NCI-H2081 treated with DMSO at 0.1 percent for 48 hours (cell line): ENCODE measurements at regions not wholly inside any gene's neighbourhood (a gene's known extent, or its start where the extent isn't known, plus 50 kb on each side); places are given as distances from the start of the nearest gene placed in this dataset.

ENCODE experiments used
- DNase-seq: peaks from one replicate; lab custom pipeline; 2025; lab: John Stamatoyannopoulos, UW

DNA sequence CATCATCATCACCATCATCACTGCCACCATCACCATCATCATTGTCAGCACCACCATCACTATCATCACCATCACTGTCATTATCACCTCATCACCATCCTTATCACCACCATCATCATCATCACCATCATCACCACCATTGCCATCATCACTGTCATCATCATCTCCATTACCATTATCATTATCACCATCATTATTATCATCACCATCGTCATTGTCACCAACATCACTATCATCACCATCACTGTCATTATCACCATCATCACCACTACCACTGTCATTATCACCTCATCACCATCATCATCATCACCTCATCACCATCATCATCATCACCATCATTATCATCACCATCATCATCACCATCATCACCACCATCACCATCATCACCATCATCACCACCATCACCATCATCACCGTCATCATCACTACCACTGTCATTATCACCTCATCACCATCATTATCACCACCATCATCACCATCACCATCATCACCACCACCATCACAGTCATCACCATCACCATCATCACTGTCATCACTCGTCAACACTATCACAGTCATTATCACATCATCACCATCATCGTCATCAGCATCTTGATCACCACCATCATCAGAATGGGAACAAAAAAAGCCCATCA lies 191.1 kb downstream of the TTLL2 start:
- no peak for DNase-seq

DNA sequence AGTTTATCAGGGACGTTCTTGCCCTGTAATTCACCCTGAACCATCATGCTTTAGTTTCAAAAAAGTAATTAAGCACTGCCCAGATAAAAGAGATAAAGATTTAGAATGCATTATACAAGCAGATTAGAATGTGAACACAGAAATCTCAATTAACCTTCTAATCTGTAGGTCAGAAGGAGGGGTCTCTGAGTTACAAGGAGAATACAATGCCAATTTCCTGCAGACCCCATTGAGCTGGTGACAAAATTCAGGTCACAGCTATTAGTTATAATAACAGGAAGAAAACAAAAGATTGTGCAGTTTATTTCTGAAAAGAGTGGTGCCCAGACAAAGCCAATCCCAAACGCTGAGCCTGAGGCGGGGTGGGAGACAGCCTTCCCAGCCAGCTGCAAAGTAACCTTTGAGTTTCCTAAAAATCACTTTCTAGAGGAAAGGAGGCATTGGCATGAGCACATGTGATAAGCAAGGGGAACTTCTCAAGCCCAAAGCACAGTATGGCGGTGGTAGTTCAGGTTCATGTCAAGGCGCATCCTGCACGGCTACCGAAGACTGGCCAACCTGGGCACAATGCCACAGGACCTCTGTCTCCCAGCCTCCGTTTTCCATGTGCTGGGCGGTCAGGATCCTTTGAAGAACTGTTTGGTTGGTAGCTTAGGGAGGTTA lies 192.5 kb downstream of the TTLL2 start:
- DNase-seq: no peak

DNA sequence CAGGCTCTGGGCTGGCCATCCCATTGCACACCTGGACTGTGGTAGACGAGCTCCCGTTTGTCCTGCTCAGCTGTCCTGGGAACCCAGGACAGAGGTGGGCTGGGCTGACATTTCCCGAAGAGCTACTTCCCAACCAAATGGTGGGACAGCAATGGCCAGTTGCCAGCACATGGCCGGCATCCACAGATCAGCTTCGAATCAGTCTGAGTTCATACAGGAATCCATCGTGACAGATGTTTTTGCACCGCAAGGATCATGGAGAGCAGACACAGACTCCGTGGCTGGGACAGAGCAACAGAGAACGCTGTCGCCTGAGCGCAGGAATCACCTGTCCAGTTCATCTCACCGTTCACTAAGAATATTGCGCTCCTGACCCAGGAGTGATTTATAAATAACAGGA lies 198.5 kb downstream of the TTLL2 start:
- DNase-seq: no peak

DNA sequence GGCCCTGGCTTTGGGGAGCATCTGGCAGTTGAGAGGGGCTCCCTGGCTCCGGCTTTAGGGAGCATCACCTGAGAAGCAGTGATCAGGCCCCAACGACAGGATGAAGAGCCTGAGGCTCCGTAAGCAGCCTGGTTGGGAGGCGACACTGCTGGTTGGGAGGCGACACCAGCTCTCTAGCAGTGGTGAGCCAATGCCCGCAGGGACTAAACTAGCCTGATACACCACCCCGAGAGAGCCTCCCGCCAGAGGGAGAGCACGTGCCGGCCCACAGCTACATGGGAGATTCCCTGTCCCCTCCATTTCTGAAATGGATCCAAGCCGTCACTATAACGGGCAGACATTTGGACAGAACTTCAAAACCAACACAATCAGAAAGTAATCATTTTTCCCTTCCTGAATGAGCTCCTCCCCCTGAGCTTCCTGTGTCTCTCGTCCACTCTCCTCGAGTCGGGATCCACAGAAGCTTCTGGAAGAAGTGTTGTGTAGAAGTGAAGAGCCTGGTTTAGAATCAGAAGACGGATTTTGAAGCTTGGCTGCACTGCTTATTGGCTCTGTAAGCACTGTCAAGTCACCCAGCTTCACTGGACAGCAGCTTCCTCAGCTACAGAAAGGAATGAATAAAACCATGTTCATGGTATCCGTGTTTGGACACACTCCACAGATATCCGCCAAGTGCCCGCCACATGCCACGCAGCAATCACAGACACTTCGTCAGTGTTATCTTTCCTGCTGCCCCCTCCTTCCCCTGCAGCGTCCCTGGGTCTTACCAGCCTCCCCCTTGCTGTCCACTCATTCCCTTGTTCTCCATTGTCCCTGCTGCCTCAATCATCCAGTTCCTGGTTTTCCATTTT lies 199.6 kb downstream of the TTLL2 start:
- DNase-seq: no peak

DNA sequence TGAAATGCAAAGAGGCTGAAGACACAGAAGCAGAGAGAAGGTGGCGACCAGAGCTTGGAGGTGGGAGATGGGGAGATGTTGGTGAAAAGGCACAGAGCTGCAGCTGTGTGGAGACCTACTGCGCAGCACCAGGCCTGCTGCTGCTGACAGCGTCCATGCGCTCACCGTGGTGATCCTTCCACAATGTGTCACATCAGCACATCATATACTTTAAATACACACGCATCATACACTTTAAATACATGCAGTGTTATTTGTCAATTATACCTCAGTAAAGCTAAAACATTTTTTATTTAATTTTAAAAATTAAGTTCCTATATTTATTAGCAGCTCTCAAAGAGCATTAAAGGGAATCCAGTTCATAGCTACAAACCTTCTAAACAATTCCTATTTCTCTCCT lies 200.9 kb downstream of the TTLL2 start:
- DNase-seq: no peak

DNA sequence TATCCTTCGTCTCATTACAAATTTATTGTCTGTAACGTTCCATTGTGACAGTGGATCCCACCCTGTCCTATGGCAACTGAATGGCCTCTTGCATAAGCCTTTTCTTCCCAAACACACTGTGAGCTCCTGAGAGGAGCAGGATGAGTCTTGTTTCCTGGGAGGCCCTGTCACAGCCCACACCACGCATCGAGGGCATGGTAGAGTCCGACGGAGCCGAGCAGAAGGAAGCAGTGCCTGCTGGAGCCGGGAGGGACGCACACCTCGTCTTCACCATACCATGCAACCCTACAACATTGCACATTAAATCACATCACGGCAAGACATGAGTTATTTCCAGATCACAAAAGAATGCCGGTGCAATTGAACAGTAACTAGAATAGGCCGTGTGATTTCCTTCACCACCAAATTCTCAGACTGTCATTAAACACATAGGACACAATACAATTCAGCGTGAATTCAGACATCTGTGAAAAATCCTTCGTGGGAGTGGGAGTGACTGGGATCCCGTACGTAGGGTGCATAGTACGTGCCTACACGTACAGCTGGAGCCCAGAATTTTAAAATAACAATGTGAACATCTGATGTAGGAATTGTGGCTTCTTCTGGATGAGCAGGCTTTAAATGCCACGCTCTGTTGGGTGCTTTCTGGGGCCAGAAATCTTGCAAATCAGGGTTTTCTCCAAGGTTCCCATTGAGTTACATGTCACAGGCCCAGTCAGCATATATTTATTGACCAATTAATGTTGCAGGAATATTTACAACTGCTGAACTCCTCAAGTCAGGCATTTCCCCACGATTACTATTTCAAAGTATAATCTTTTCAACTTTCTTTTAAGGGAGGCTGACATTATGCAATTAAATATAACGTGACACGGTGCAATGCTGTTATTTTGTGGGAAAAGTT lies 201.8 kb downstream of the TTLL2 start:
- DNase-seq: no peak

DNA sequence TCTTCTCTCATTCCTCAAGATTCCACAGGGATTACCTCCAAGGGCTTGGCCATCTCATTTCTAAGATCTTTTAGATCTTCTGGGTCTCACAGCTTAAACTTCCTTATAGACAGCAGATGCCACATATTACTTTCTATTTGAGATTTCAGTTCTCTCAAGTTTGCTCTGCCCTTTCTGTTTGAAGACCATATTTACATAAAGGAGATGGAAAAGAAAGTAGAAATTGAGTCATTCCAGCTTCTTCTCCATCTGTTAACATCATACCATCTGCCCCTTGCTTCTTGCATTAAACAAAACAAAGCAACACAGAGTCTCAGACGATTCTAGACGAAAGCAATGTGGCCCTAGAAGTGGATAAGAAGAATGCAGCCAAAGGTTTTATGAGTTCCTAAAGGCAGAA lies 203.4 kb downstream of the TTLL2 start:
- no peak for DNase-seq

DNA sequence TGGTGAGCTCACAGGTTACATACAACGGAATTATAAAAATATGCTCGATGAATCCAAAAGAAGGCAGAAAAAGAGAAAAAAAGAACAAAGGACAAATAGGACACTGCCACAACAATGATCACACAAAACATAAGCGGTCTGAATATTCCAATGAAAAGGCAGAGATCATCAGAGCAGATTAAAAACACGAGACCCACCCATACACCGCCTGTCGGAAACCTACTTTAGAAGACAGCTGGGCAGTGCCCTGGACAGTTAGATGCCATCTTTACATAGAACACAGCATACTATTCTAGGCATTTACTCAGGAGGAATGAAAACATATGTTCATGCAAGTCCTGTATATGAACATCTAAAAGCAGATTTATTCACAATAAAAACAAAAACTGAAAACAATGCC lies 204.1 kb downstream of the TTLL2 start:
- no peak for DNase-seq

DNA sequence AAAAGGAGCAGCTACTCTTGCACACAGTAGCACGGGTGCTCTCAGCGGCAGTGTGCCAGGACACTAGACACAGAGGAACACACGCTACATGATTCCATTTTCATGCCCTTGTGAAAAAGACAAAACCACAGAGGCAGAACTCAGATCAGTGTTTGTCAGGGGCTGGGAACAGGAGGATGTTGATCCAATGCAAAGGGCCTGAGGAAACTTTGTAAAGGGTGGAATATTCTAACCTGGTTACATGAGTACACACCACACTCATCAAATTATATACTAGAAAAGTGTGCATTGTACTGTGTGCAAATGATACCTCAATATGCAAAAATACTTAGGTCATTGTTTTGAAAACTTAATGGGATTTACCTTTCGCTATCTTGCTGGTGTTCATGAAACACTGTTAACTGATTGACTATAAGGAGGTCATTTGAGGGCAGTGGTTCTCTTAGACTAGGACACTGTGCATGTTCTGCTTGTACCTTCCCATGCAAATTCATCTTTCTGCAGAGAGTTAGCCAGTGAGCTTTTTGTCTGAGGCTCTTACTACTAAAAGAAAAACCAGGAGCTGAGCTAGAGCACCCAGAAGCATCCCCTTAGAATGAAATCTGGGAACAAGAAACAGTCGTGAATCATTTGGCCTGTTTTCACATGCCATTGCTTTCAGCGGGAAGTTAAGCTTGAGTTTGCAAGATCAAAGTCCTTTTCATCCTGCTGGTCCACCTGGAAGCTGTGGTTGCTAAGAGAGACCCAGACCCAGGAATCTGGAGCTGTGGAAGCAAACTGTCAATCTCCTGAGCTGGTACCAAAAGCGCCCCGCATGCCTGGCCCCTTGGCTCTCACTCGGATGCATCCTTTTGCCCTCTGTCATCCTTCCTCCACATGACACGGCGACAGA lies 204.8 kb downstream of the TTLL2 start:
- DNase-seq: no peak

DNA sequence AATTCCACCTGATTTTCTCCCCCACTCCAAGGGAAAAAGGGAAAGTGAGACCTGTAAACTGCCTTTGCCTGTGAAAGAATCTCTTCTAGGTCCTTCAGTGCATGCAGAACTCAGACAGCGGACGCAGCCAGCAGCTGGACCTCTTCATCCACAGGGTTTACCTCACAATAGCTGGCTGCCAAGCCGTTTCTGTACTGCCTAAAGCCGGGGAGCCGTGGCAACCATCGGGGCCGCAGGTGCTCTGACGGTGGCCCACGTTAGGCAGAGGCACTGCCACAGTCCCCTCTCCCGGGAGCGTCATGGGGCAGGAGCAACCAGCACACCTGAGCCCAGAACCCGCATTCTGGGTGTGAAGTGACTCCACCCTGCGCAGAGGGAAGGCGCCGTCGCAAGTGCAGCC lies 206.1 kb downstream of the TTLL2 start:
- no peak for DNase-seq

DNA sequence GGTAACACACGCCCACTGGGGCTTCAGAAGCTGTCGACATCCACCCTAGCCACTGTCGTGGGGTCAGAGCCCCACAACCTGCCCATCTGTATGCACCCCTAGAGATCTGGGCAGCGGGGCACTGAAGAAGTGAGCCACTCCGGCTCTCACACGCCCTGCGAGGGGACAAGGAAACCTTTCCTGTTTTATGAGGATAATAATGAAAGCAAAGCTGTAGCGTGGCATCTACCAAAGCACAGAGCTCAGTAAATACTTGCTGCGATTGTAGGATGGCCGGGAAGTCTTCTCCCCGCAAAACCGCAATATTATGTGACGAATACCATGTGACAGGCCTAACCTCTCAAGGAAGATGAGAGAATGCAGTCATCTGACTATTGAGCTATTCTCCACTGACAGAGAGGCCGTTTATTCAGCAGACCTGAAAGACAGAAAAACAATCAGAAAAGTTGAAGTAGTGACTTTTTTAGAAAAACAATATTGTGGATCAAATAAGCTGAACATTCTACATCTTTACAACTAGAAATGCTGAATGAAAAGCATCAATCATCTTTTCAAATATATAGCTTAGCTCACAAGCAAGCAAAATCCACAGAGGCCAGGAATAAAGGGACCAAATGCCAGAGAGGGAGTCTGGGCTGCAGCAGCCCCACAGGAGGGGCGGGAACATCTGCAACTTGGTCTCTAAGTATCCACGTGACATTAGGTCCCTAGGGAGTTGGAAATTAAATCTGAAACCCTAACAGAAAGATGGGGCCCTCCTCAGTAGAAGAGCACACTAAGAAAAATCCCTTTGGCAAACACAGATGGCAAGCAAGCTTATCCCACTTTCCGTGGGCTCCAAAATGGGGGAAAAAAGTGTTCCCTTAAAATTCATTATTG lies 207.8 kb downstream of the TTLL2 start:
- no peak for DNase-seq

DNA sequence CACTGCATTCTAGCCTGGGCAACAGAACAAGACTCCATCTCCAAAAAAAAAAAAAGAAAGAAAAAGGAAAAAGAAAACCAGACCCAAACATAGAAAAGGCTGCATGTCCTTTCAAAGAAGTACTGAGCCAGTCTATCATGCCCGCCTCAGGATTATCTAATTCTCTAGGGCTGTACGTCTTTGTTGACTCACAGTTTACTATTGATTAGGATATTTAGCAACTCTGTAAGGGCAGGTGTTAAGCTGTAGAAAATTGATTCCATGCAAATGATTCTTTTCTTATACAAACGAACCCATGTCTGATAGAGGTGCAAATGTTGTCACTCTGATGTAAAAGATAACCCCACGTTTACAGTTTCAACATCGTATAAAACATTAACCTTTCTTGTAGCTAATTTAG lies 209.0 kb downstream of the TTLL2 start:
- no peak for DNase-seq

DNA sequence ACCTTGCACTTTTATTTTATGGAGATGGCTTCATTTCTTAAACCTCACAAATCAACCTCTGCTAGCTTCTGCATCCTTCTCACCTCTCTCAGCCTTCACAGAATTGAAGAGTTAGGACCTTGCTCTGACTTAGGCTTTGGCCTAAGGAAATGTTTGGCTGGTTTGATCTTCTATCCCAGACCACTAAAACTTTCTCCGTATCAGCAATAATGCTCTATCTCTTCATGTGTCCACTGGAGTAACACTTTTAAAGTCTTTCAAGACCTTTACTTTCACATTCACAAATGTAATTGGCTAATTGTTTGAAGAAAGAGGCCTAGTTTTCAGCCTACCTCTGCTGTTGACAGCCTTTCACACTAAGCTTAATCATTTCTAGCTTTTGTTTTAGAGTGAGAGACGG lies 212.9 kb downstream of the TTLL2 start:
- DNase-seq: no peak

DNA sequence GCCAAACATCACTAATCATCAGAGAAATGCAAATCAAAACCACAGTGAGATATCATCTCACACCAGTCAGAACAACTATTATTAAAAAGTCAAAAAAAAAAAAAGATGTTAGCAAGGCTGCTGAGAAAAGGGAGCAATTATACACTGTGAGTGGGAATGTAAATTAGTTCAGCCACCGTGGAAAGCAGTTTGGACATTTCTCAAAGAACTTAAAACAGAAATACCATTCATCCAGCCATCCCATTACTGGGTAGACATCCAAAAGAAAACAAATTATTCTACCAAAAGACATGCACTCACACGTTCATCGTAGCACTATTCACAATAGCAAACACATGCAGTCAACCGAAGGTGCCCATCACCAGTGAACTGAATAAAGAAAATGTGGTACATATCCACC lies 213.9 kb downstream of the TTLL2 start:
- no peak for DNase-seq

DNA sequence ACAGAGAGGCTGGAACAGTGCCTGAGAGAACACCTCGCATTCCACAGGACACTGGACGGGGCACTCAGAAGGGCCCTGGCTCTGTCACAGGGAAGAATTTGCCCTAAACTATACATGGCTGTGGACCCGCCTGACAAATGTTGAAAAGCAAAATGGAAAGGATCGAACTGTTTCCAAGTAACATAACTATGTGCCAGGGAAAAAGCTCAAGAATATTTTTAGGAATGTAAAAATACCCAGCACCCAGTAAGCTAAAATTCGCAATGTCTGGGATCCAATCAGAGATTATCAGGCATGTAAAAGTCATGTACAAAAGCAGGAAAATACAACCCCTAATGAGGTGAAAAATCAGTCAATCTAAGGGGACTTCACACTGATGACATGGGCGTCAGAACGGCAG lies 215.9 kb downstream of the TTLL2 start:
- no peak for DNase-seq

DNA sequence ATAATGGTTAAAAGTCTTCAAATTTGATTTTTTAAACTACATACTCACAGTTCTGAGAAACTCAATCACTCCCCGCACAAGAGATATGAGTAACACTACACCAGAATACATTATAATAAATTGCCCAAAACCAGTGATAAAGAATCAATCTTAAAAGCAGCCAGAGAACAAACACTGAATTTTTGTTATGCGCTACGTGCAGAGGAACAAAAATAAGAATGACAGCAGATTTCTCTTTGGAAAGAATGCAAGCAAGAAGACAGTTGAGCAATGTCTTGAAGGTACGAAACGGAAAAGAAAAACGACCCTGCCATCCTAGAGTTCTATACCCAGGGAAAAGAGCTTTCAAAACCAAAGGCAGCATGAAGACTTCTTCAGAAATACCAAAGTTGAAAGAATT lies 216.7 kb downstream of the TTLL2 start:
- no peak for DNase-seq

DNA sequence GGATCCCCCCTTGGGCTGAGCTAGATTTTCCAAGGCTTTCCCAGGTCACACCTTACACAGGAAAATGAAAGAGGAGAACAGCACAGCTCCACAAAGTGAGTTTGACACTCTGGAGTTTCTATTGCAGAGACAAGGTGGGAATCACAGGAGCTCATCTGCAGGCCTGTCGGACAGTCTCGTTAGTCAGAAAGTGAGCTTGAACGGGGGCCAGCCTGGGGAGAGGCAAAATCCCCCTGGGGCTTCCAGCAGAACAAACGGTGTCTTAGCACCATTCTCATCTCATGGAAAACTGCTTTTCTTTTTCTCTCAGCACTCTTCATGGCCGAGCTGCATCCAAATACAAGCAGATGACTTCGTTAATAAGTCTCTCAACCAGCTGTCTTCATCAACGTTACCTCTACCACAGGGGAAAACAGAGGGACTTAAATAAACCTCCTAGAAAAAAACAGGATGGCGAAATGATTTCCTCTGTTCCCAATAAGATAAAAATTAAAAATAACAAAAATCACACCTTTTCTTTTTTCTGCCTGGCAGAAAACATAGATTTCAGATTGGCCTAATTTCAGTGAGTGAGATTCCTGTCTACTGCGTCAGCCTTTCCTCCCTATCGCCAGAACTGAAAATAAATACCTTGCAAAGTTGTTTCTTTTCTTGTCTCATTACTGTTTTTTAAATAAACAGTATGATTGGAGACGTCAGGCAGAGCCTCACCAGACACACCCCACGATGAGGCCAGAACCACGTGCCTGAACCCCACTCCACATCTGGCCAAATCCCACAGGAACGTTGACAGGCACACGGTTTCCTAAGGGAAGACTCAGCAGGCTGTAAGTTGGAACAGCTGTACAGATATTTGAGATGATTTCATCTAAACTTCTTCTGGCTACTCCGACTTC lies 219.0 kb downstream of the TTLL2 start:
- DNase-seq: no peak

DNA sequence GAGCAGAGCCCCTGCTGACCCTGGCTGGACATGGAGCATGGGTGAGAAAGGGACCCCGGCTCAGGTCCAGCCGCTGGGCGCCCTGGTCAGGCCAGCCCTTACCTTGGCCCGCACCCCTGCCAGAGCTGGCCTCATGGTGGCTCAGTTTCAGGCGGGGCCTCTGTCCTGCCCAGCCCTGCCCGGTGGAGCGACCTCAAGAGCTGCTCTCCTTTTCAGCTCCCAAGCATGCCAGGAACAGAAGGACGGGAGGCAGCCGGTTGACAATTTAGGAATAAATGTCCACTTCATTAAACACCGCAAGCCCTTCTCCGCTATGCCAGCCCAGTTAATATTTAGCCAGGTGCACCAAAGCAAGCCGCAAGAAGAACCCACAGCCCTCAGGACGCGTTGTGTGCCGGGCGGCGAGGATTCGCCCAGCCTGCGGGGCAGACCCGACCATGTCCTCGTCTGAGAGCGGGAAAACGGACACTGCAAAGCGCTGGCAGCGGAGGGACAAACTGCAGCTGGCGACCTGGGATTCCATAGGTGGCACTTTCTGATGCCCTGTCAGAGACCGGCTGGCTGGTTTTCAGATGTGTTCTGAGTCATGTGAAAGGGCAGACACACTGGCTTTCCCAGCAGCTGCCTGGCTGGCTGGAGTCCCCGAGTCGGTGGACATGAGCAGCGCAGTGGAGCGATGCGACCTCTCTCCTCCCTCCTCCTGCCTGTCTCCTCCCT lies 221.9 kb downstream of the TTLL2 start:
- no peak for DNase-seq

DNA sequence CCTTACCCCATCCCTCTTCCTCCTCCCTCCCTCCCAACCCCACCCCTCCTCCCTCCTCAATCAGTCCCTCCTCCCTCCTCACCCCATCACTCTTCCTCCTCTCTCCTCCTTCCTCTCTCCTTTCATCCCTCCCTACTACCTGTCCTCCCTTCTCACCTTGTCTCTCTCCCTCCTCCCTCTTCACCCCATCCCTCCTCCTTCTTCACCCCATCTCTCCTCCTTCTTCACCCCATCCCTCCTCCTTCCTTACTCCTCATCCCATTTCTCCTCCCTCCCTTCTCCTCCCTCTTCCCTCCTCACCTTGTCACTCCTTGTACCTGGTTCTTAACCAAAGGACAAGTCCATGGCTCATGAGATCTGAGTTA lies 222.4 kb downstream of the TTLL2 start:
- DNase-seq: no peak
